Lower lobe of right lung (tissue), 2 donors: ENCODE measurements at regions not wholly inside any gene's neighbourhood (a gene's known extent, or its start where the extent isn't known, plus 50 kb on each side); places are given as distances from the start of the nearest gene placed in this dataset.

ENCODE experiments used
- ATAC-seq, 2 donors: fragments of 200-7000 bp; cut with Tn5 transposase; one replicate each; pipeline ENCODE4 v1.9.1; 2020 to 2022; ENCODE audit warnings: mild to moderate bottlenecking in 2 of 2, moderate library complexity in 2 of 2
- DNase-seq: peaks from one replicate; pipeline ENCODE4 v3.0.0-alpha.2; 2020
- H3K27ac ChIP-seq: fragments of 200-600 bp; one replicate; pipeline ENCODE4 v1.8.0; 2022
- H3K27me3 ChIP-seq: fragments of 200-600 bp; one replicate; pipeline ENCODE4 v1.8.0; 2022; ENCODE audit warnings: low read depth
- H3K36me3 ChIP-seq: fragments of 200-600 bp; one replicate; pipeline ENCODE4 v1.8.0; 2022; ENCODE audit warnings: mild to moderate bottlenecking
- H3K4me1 ChIP-seq: fragments of 200-600 bp; one replicate; pipeline ENCODE4 v1.8.0; 2022
- H3K4me3 ChIP-seq: fragments of 200-600 bp; one replicate; pipeline ENCODE4 v1.8.0; 2022; ENCODE audit warnings: mild to moderate bottlenecking
- H3K9me3 ChIP-seq: fragments of 200-600 bp; one replicate; pipeline ENCODE4 v1.8.0; 2022
- intact Hi-C: fragments of 100-400 bp; cut with DNase I; formaldehyde crosslinking; loops from one replicate; pipeline ENCODE4 v1.11.0; 2022
- TF ChIP-seq, protein P1 (sequence below): fragments of 200-600 bp; IDR thresholded peaks from one replicate; pipeline ENCODE4 v1.8.0; 2022; ENCODE audit warnings: antibody characterized with exemption, mild to moderate bottlenecking
- donor health status: DM: no; HTN: yes; CAD: no; lungs with severe emphysema.

DNA sequence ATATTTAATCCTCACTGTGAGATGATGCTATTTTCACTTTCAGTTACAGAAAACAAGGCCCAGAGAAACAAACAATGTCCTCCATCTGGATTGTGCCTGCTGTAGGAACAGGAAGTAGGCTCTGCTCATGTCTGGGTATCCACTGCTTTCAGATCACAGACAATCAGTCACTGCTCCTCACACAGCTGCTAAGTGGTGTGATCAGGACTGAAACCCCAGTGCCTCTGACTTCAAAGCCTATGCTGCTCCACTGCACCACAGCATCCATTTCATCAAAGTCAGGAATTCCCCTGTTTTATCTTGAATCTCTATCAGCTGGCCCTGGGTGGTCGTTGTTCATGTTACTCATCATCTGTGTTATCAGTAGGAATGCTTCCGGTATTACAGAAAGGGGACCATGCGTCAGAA lies 303.8 kb upstream of the TRIB2 start:
- no peak for ATAC-seq
- no peaks in the 10 kb centered on the region for H3K27me3 ChIP-seq
- TF ChIP-seq, protein P1, sequence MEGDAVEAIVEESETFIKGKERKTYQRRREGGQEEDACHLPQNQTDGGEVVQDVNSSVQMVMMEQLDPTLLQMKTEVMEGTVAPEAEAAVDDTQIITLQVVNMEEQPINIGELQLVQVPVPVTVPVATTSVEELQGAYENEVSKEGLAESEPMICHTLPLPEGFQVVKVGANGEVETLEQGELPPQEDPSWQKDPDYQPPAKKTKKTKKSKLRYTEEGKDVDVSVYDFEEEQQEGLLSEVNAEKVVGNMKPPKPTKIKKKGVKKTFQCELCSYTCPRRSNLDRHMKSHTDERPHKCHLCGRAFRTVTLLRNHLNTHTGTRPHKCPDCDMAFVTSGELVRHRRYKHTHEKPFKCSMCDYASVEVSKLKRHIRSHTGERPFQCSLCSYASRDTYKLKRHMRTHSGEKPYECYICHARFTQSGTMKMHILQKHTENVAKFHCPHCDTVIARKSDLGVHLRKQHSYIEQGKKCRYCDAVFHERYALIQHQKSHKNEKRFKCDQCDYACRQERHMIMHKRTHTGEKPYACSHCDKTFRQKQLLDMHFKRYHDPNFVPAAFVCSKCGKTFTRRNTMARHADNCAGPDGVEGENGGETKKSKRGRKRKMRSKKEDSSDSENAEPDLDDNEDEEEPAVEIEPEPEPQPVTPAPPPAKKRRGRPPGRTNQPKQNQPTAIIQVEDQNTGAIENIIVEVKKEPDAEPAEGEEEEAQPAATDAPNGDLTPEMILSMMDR, result no peak
- DNase-seq, result no peak
- intact Hi-C loops, result no loop called here
- no peak overlapping the region for H3K27ac ChIP-seq
- no peaks in the 10 kb centered on the region for H3K36me3 ChIP-seq
- no peaks in the 10 kb centered on the region for H3K4me1 ChIP-seq
- H3K9me3 ChIP-seq, result no peaks in the 10 kb centered on the region
- no peak overlapping the region for H3K4me3 ChIP-seq

DNA sequence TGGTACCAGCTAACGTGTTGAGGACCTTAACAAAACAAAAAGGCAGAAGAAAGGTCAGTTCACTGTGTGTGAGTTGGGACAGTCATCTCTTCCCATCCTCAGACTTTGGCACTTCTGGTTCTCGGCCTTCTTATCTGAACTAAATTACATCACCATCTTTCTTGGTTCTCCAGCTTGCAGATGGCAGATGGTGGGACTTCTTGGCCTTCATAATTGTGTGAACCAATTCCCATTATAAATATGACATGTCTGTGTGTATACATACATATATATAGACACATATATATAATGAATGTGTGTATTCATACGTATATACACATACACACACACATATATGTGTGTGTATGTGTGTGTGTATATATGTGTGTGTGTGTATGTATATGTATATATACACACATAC lies 301.2 kb upstream of the TRIB2 start:
- intact Hi-C loops, result no loop called here
- H3K36me3 ChIP-seq, result no peaks in the 10 kb centered on the region
- no peaks in the 10 kb centered on the region for H3K9me3 ChIP-seq
- no peak for ATAC-seq
- no peak overlapping the region for H3K27ac ChIP-seq
- no peaks in the 10 kb centered on the region for H3K27me3 ChIP-seq
- no peak overlapping the region for H3K4me3 ChIP-seq
- no peaks in the 10 kb centered on the region for H3K4me1 ChIP-seq
- TF ChIP-seq, protein P1, result no peak
- no peak for DNase-seq

DNA sequence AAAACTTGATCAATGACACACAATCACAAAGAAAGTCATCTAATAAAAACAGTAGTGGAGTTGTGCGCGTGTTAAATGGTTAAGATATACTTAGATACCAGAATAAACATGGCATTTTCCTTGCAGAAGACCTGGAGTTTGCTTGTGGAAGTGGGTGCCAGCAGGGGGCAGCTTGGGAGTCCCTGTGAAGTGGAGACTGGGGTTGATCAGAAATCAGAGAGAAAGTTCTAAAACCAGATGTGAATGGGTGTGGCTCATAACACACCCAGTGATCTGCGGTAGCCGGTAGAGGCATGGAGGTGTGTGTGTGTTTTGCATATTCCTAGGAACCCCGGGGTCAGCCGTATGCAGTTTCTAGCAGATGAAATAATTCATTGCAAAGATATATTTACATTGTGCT lies 300.1 kb upstream of the TRIB2 start:
- no peaks in the 10 kb centered on the region for H3K9me3 ChIP-seq
- intact Hi-C loops, result no loop called here
- no peak overlapping the region for H3K27ac ChIP-seq
- ATAC-seq (peak; percentile 56 to 73), DNase-seq (peak; percentile 69)
- H3K4me3 ChIP-seq, result no peak overlapping the region
- no peaks in the 10 kb centered on the region for H3K36me3 ChIP-seq
- TF ChIP-seq, protein P1, result peak; percentile 61
- H3K27me3 ChIP-seq, result no peaks in the 10 kb centered on the region
- H3K4me1 ChIP-seq, result no peaks in the 10 kb centered on the region

DNA sequence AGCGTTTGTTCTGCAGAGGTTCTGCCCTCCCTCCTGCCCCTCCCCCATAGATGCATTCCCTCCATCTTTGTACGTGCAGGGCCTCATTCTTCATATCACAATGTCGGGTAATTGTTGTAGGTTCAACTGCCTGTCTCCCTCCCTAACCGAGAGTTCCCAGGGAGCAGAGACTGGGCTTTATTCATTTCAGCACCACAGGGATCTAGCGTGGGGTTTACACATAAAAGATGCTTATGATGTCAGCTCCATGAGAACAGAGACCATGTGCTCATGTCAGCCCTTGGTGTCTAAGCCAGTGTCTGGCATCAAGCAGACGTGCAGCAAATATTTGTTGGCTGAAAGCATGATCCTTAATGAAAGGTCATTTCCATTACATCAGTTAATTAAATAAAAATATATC lies 298.9 kb upstream of the TRIB2 start:
- Histone ChIP-seq H3K36me3 (no peaks in the 10 kb centered on the region), H3K4me3 (no peak overlapping the region), H3K27me3 (no peaks in the 10 kb centered on the region), H3K4me1 (no peaks in the 10 kb centered on the region), H3K9me3 (no peaks in the 10 kb centered on the region), H3K27ac (no peak overlapping the region)
- intact Hi-C loops, result no loop called here
- DNase-seq (no peak), ATAC-seq (no peak)
- TF ChIP-seq, protein P1, result no peak

DNA sequence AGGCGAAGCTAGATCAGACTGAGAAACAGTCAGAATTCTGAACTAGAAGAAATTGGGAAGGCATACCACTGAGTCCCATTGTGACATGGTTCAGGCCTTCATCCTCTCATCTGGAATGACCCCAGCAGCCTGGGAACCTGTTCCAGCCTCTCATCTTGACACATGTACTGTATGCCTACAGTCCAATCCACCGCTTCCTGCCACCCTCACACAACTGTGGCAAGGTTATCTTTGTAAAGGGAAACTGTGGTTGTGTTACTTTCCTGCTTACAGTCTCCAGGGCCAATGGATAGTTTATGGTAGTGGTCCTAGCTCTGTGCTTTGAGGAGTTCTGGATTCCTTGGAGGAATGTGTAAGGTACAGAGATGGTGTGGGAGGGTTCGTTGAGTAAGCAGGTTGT lies 296.9 kb upstream of the TRIB2 start:
- DNase-seq, result no peak
- no peaks in the 10 kb centered on the region for H3K27me3 ChIP-seq
- TF ChIP-seq, protein P1, result no peak
- no peak overlapping the region for H3K4me3 ChIP-seq
- H3K9me3 ChIP-seq, result no peaks in the 10 kb centered on the region
- no peaks in the 10 kb centered on the region for H3K4me1 ChIP-seq
- intact Hi-C loops, result no loop called here
- H3K36me3 ChIP-seq, result no peaks in the 10 kb centered on the region
- ATAC-seq, result no peak
- H3K27ac ChIP-seq, result no peak overlapping the region

DNA sequence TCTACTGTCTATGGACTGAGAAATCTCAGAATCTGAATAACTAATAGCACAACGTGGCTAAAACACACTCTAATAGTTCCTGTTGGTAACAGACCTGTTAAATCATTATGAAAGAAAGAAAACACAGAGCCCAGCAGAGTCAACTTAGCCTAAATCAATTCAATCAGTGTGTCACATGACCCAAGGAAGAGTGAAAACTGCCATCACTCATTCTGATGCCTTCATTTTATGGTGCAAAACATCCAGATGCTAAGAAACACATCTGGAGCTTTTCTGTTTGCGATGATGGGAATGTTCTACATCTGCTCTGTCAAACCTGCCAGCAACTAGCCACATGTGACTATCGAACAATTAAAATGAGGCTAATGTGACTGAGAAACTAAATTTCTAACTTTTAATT lies 295.7 kb upstream of the TRIB2 start:
- H3K36me3 ChIP-seq, result no peaks in the 10 kb centered on the region
- H3K27ac ChIP-seq, result no peak overlapping the region
- H3K4me1 ChIP-seq, result no peaks in the 10 kb centered on the region
- no peak for DNase-seq
- intact Hi-C loops, result no loop called here
- H3K4me3 ChIP-seq, result no peak overlapping the region
- H3K9me3 ChIP-seq, result no peaks in the 10 kb centered on the region
- TF ChIP-seq, protein P1, result no peak
- no peak for ATAC-seq
- H3K27me3 ChIP-seq, result no peaks in the 10 kb centered on the region
